ENCODE measurements at regions not wholly inside any gene's neighbourhood (a gene's known extent, or its start where the extent isn't known, plus 50 kb on each side); places are given as distances from the start of the nearest gene placed in this dataset.

DNA sequence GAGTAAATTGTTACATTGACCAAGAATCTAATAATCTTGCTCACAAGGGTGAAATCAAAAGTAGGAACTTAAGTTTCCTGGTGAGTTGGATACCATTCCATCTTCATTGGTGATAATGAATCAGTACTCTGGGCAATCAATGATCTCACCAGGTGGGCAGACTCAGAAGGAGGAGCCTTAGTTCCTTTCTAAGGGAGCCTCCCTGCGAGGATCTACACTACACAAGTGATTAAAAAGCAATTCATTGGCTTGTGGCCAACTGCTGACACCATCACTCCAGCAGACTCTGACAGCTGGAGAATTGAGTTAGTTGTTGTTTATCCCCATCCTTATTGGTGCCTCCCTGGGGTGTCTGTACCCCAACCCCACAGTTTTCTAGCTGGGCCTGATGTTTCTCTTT, 84.1 kb upstream of the VANGL1 start:
- TF ChIP-seq, protein P1, sequence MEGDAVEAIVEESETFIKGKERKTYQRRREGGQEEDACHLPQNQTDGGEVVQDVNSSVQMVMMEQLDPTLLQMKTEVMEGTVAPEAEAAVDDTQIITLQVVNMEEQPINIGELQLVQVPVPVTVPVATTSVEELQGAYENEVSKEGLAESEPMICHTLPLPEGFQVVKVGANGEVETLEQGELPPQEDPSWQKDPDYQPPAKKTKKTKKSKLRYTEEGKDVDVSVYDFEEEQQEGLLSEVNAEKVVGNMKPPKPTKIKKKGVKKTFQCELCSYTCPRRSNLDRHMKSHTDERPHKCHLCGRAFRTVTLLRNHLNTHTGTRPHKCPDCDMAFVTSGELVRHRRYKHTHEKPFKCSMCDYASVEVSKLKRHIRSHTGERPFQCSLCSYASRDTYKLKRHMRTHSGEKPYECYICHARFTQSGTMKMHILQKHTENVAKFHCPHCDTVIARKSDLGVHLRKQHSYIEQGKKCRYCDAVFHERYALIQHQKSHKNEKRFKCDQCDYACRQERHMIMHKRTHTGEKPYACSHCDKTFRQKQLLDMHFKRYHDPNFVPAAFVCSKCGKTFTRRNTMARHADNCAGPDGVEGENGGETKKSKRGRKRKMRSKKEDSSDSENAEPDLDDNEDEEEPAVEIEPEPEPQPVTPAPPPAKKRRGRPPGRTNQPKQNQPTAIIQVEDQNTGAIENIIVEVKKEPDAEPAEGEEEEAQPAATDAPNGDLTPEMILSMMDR (IDR thresholded peaks at IDR 0.05; ENCODE audit: low read depth, low read length, missing input control) = no peak
- TF ChIP-seq FOXA1 (IDR thresholded peaks at IDR 0.05) (no peak), RXRA (IDR thresholded peaks at IDR 0.05) (no peak), TAF1 (conservative IDR thresholded peaks at IDR 0.05) (no peak), SP1 (IDR thresholded peaks at IDR 0.05) (no peak), JUND (IDR thresholded peaks at IDR 0.05) (no peak), EGR1 (IDR thresholded peaks at IDR 0.05; ENCODE audit: low read depth in 2 of 2) (no peak), YY1 (IDR thresholded peaks at IDR 0.05) (no peak)
- TF ChIP-seq, protein P2, sequence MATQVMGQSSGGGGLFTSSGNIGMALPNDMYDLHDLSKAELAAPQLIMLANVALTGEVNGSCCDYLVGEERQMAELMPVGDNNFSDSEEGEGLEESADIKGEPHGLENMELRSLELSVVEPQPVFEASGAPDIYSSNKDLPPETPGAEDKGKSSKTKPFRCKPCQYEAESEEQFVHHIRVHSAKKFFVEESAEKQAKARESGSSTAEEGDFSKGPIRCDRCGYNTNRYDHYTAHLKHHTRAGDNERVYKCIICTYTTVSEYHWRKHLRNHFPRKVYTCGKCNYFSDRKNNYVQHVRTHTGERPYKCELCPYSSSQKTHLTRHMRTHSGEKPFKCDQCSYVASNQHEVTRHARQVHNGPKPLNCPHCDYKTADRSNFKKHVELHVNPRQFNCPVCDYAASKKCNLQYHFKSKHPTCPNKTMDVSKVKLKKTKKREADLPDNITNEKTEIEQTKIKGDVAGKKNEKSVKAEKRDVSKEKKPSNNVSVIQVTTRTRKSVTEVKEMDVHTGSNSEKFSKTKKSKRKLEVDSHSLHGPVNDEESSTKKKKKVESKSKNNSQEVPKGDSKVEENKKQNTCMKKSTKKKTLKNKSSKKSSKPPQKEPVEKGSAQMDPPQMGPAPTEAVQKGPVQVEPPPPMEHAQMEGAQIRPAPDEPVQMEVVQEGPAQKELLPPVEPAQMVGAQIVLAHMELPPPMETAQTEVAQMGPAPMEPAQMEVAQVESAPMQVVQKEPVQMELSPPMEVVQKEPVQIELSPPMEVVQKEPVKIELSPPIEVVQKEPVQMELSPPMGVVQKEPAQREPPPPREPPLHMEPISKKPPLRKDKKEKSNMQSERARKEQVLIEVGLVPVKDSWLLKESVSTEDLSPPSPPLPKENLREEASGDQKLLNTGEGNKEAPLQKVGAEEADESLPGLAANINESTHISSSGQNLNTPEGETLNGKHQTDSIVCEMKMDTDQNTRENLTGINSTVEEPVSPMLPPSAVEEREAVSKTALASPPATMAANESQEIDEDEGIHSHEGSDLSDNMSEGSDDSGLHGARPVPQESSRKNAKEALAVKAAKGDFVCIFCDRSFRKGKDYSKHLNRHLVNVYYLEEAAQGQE (IDR thresholded peaks at IDR 0.05) = no peak
- TF ChIP-seq, protein P3, sequence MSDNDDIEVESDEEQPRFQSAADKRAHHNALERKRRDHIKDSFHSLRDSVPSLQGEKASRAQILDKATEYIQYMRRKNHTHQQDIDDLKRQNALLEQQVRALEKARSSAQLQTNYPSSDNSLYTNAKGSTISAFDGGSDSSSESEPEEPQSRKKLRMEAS (IDR thresholded peaks at IDR 0.05) = no peak
- TF ChIP-seq, protein P4, sequence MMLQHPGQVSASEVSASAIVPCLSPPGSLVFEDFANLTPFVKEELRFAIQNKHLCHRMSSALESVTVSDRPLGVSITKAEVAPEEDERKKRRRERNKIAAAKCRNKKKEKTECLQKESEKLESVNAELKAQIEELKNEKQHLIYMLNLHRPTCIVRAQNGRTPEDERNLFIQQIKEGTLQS (IDR thresholded peaks at IDR 0.05) = no peak
- TF ChIP-seq, protein P5, sequence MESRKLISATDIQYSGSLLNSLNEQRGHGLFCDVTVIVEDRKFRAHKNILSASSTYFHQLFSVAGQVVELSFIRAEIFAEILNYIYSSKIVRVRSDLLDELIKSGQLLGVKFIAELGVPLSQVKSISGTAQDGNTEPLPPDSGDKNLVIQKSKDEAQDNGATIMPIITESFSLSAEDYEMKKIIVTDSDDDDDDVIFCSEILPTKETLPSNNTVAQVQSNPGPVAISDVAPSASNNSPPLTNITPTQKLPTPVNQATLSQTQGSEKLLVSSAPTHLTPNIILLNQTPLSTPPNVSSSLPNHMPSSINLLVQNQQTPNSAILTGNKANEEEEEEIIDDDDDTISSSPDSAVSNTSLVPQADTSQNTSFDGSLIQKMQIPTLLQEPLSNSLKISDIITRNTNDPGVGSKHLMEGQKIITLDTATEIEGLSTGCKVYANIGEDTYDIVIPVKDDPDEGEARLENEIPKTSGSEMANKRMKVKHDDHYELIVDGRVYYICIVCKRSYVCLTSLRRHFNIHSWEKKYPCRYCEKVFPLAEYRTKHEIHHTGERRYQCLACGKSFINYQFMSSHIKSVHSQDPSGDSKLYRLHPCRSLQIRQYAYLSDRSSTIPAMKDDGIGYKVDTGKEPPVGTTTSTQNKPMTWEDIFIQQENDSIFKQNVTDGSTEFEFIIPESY (IDR thresholded peaks at IDR 0.05) = no peak

Data from liver (tissue), 3 donors.